ENCODE measurements at regions not wholly inside any gene's neighbourhood (a gene's known extent, or its start where the extent isn't known, plus 50 kb on each side); places are given as distances from the start of the nearest gene placed in this dataset.

DNA sequence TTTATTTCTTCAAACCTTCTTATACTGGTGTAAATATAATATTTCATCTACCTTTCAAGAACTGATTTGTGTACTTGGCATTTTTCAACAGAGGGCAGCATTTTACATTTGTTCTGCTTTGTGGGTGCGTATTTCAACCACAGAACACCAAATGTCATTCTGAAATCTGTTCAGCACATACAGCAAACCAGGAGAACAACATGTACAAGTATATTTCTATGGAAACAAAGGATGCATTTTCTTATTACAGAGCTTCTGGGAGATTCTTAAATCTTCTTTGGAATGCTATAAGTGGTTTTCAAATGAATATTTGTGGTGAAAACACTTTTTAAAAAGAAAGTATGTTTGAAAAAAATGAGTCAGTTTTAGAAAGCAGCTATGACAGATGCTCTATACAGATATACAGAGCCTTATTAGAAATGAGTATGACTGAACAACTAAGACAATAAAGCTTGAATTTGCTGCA lies 946.0 kb downstream of the FAM181B start (continued):
- no peak for TF ChIP-seq ESRRA (CRISPR knock-in tag; IDR thresholded peaks at IDR 0.05; ENCODE audit: low read depth)
- TF ChIP-seq ZNF468 (CRISPR knock-in tag; IDR thresholded peaks at IDR 0.05), result no peak
- TF ChIP-seq, protein P1, sequence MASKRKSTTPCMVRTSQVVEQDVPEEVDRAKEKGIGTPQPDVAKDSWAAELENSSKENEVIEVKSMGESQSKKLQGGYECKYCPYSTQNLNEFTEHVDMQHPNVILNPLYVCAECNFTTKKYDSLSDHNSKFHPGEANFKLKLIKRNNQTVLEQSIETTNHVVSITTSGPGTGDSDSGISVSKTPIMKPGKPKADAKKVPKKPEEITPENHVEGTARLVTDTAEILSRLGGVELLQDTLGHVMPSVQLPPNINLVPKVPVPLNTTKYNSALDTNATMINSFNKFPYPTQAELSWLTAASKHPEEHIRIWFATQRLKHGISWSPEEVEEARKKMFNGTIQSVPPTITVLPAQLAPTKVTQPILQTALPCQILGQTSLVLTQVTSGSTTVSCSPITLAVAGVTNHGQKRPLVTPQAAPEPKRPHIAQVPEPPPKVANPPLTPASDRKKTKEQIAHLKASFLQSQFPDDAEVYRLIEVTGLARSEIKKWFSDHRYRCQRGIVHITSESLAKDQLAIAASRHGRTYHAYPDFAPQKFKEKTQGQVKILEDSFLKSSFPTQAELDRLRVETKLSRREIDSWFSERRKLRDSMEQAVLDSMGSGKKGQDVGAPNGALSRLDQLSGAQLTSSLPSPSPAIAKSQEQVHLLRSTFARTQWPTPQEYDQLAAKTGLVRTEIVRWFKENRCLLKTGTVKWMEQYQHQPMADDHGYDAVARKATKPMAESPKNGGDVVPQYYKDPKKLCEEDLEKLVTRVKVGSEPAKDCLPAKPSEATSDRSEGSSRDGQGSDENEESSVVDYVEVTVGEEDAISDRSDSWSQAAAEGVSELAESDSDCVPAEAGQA (IDR thresholded peaks at IDR 0.05; ENCODE audit: low read depth), result no peak
- TF ChIP-seq, protein P1 (CRISPR knock-in tag; IDR thresholded peaks at IDR 0.05; ENCODE audit: borderline replicate concordance), result no peak
- no peak for TF ChIP-seq POGZ (CRISPR knock-in tag; IDR thresholded peaks at IDR 0.05)
- TF ChIP-seq ZSCAN20 (CRISPR knock-in tag; IDR thresholded peaks at IDR 0.05; ENCODE audit: borderline replicate concordance), result no peak
- TF ChIP-seq TARDBP (CRISPR knock-in tag; IDR thresholded peaks at IDR 0.05), result no peak

DNA sequence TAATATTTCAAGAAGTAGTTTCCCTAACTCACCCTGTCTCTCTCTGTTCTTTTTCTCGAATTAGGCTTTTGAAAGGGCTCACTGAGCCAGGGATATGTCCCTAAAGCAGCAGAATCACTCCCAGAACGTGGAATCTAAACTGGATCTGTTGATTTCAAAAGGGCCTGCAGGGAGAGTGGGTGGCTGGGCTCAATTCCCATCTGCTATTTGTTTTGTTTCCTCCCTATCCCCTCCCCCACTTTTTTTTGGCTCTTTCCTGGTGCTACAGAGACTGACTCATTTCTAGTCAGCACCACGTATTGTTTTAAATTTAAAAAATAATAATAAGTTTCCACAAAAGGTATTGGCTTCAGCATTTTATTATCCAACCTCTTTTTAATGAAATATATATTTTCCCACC lies 961.5 kb downstream of the FAM181B start:
- H3K9me3 ChIP-seq (ENCODE audit: low read length), result no peaks in the 10 kb centered on the region
- no peaks in the 10 kb centered on the region for H3K79me2 ChIP-seq (ENCODE audit: insufficient read depth, low read length)
- no peak overlapping the region for H3K27ac ChIP-seq (ENCODE audit: extremely low read length, insufficient read depth, low read length)
- DNase-seq (ENCODE audit: low spot score) (no peak), FAIRE-seq (no peak), ATAC-seq (no peak)
- no peak overlapping the region for H3K4me3 ChIP-seq (replicated peaks in 1 of 3; ENCODE audit: insufficient read depth in 1 of 3, low read depth in 2 of 3, low read length in 3 of 3)
- H3K36me3 ChIP-seq (replicated peaks in 1 of 2; ENCODE audit: control insufficient read depth in 1 of 2, insufficient read depth in 2 of 2, low read length in 2 of 2), result no peaks in the 10 kb centered on the region
- H4K20me1 ChIP-seq (ENCODE audit: insufficient read depth, low read length), result no peaks in the 10 kb centered on the region
- POLR2A ChIA-PET, result no interaction called here
- CTCF ChIA-PET (ENCODE audit: low intra/inter-chr PET ratio, low total read pairs), result no interaction called here
- no TSS peak for BruUV-seq (replicated peaks)
- no peaks in the 10 kb centered on the region for H3K27me3 ChIP-seq (ENCODE audit: control insufficient read depth in 1 of 2, insufficient read depth in 2 of 2, low read length in 2 of 2)
- no peaks in the 10 kb centered on the region for H3K4me1 ChIP-seq (ENCODE audit: insufficient read depth, low read length)
- WGBS (ENCODE audit: low lambda C conversion rate), result under 1% methylated on average over 3 of the region's 3 CpGs
- no peak overlapping the region for H3K9ac ChIP-seq (ENCODE audit: insufficient read depth, low read depth, low read length)
- H3K4me2 ChIP-seq (ENCODE audit: low read depth, low read length), result no peak overlapping the region
- no peak overlapping the region for H2AFZ ChIP-seq (ENCODE audit: low read length)
- in situ Hi-C loops (cut with HindIII; ENCODE audit: extremely low pct_ligation_motif_present, low pct_unique_long_range_greater_than_20kb), result no loop called here
- intact Hi-C loops (cut with micrococcal nuclease; ENCODE audit: unreplicated experiment), result no loop called here
- TF ChIP-seq ZNF598 (CRISPR knock-in tag; IDR thresholded peaks at IDR 0.05; ENCODE audit: borderline replicate concordance) (no peak), ZNF230 (CRISPR knock-in tag; IDR thresholded peaks at IDR 0.05) (no peak), SOX13 (IDR thresholded peaks at IDR 0.05) (no peak), SOX13 (CRISPR knock-in tag; conservative IDR thresholded peaks at IDR 0.05 in 1 of 2, IDR thresholded peaks at IDR 0.05 in 1 of 2) (no peak), ZNF224 (CRISPR knock-in tag; IDR thresholded peaks at IDR 0.05) (no peak), ZNF33A (CRISPR knock-in tag; IDR thresholded peaks at IDR 0.05; ENCODE audit: borderline replicate concordance) (no peak), ZNF567 (CRISPR knock-in tag; IDR thresholded peaks at IDR 0.05; ENCODE audit: borderline replicate concordance) (no peak), ZNF460 (CRISPR knock-in tag; IDR thresholded peaks at IDR 0.05; ENCODE audit: borderline replicate concordance) (no peak), MXI1 (IDR thresholded peaks at IDR 0.05; ENCODE audit: borderline replicate concordance, low read depth, low read length) (no peak)
- TF ChIP-seq, protein P2, sequence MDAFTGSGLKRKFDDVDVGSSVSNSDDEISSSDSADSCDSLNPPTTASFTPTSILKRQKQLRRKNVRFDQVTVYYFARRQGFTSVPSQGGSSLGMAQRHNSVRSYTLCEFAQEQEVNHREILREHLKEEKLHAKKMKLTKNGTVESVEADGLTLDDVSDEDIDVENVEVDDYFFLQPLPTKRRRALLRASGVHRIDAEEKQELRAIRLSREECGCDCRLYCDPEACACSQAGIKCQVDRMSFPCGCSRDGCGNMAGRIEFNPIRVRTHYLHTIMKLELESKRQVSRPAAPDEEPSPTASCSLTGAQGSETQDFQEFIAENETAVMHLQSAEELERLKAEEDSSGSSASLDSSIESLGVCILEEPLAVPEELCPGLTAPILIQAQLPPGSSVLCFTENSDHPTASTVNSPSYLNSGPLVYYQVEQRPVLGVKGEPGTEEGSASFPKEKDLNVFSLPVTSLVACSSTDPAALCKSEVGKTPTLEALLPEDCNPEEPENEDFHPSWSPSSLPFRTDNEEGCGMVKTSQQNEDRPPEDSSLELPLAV (CRISPR knock-in tag; conservative IDR thresholded peaks at IDR 0.05; ENCODE audit: low read depth), result no peak
